Activated CD8-positive, alpha-beta T cell treated with anti-CD3 and anti-CD28 coated beads, Interleukin-2, amount 10 ng/mL, durations not matched to agents 7 days and 5 days (primary cell): ENCODE measurements at regions not wholly inside any gene's neighbourhood (a gene's known extent, or its start where the extent isn't known, plus 50 kb on each side); places are given as distances from the start of the nearest gene placed in this dataset.

ENCODE experiments used
- ATAC-seq: fragments of 150-1000 bp; cut with Tn5 transposase; one replicate; pipeline ENCODE4 v1.10.0; 2021; ENCODE audit warnings: moderate library complexity
- CTCF ChIA-PET: fragments of 350-600 bp; sonication (Branson Sonifier 250); formaldehyde crosslinking; loops from one replicate; lab custom pipeline; 2021; ENCODE audit warnings: antibody characterized with exemption; lab: Charles Lee
- POLR2A ChIA-PET: fragments of 350-600 bp; sonication (Branson Sonifier 250); formaldehyde crosslinking; loops from one replicate; lab custom pipeline; 2021; ENCODE audit warnings: antibody characterized with exemption; lab: Charles Lee
- DNase-seq: peaks from one replicate; pipeline ENCODE4 v3.0.0-alpha.2; 2020
- H3K27ac Mint-ChIP-seq: one replicate; pipeline ENCODE4 v1.8.0; 2021; ENCODE audit warnings: mild to moderate bottlenecking, mixed read lengths
- H3K27me3 Mint-ChIP-seq: one replicate; pipeline ENCODE4 v1.8.0; 2021; ENCODE audit warnings: low read depth, mixed read lengths
- H3K36me3 Mint-ChIP-seq: one replicate; pipeline ENCODE4 v1.8.0; 2021; ENCODE audit warnings: low read depth, mixed read lengths
- H3K4me1 Mint-ChIP-seq: one replicate; pipeline ENCODE4 v1.8.0; 2021; ENCODE audit warnings: low read depth, mixed read lengths
- H3K4me3 Mint-ChIP-seq: one replicate; pipeline ENCODE4 v1.8.0; 2021; ENCODE audit warnings: mild to moderate bottlenecking, mixed read lengths
- H3K9me3 Mint-ChIP-seq: one replicate; pipeline ENCODE4 v1.8.0; 2022; ENCODE audit warnings: mixed read lengths; ENCODE audit not compliant: insufficient read depth

- Mint-ChIP-seq H3K27ac (no peak overlapping the region), H3K4me3 (no peak overlapping the region), H3K27me3 (peaks cover 2% of the 10 kb centered on the region), H3K36me3 (no peaks in the 10 kb centered on the region), H3K9me3 (peaks cover 5% of the 10 kb centered on the region), H3K4me1 (no peaks in the 10 kb centered on the region)
- ATAC-seq = no peak
- ChIA-PET CTCF (no interaction called here), POLR2A (no interaction called here)
- no peak for DNase-seq
Measured at GRCh38 chr1:29436181-29436785, 200.0 kb downstream of the PTPRU start.

DNA sequence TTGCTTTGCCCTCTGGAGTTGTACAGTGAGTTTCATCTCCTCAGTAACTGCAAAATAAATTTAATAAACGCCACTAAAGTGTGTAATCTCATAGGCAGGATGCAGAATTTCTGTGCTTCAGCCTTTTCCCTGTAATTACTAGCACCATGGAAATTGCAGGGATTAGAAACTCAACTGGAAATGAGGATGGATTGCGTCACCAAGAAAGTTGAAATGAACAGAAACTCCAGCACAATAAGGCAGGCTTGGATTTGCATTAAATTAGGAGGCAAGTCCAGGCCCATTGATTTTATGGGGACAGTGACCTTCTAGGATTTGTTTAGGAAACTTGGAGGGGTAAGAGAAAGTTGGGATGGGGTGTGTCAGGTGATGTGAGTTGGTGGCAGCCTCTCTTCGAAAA, 197.5 kb downstream of the PTPRU start:
- no peak for ATAC-seq
- CTCF ChIA-PET = no interaction called here

GRCh38 chr1:29431138-29431537, 194.8 kb downstream of the PTPRU start:
- H3K36me3 Mint-ChIP-seq = no peaks in the 10 kb centered on the region
- no peak overlapping the region for H3K4me3 Mint-ChIP-seq
- no peak overlapping the region for H3K27ac Mint-ChIP-seq
- ChIA-PET CTCF (no interaction called here), POLR2A (no interaction called here)
- DNase-seq (no peak), ATAC-seq (no peak)
- H3K4me1 Mint-ChIP-seq = no peaks in the 10 kb centered on the region
- H3K27me3 Mint-ChIP-seq = no peaks in the 10 kb centered on the region
- H3K9me3 Mint-ChIP-seq = peaks cover 5% of the 10 kb centered on the region

More for the DNA sequence above, 197.5 kb downstream of the PTPRU start:
- no peaks in the 10 kb centered on the region for H3K4me1 Mint-ChIP-seq
- no peak for DNase-seq
- H3K36me3 Mint-ChIP-seq = no peaks in the 10 kb centered on the region
- no peak overlapping the region for H3K4me3 Mint-ChIP-seq
- peaks cover 5% of the 10 kb centered on the region for H3K9me3 Mint-ChIP-seq
- H3K27ac Mint-ChIP-seq = no peak overlapping the region
- POLR2A ChIA-PET = no interaction called here
- H3K27me3 Mint-ChIP-seq = peaks cover 2% of the 10 kb centered on the region

DNA sequence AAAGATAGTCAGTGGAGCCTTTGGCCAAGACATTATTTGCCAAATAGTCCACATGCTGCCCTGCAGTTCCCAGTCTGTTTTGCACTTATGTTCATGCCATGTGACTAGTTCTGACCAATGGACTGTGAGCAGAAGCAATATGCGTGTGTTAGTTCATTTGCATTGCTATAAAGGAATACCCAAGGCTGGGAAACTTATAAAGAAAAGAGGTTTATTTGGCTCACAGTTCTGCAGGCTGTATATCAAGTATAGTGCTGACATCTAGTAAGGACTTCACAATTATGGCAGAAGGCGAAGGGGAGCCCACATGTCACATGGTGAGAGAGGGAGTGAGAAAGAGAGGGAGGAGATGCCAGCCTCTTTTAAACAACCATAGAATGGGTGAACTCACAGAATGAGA, 193.3 kb downstream of the PTPRU start:
- no peak overlapping the region for H3K27ac Mint-ChIP-seq
- ChIA-PET POLR2A (no interaction called here), CTCF (no interaction called here)
- H3K4me3 Mint-ChIP-seq = no peak overlapping the region
- H3K4me1 Mint-ChIP-seq = no peaks in the 10 kb centered on the region
- no peaks in the 10 kb centered on the region for H3K27me3 Mint-ChIP-seq
- no peaks in the 10 kb centered on the region for H3K36me3 Mint-ChIP-seq
- no peak for ATAC-seq
- no peak for DNase-seq
- H3K9me3 Mint-ChIP-seq = peaks cover 5% of the 10 kb centered on the region

GRCh38 chr1:29428997-29429396, 192.7 kb downstream of the PTPRU start:
- CTCF ChIA-PET = no interaction called here
- H3K27ac Mint-ChIP-seq = no peak overlapping the region
- peaks cover 5% of the 10 kb centered on the region for H3K9me3 Mint-ChIP-seq
- no peaks in the 10 kb centered on the region for H3K27me3 Mint-ChIP-seq
- DNase-seq = no peak
- POLR2A ChIA-PET = no interaction called here
- no peaks in the 10 kb centered on the region for H3K36me3 Mint-ChIP-seq
- no peaks in the 10 kb centered on the region for H3K4me1 Mint-ChIP-seq
- no peak overlapping the region for H3K4me3 Mint-ChIP-seq
- no peak for ATAC-seq

DNA sequence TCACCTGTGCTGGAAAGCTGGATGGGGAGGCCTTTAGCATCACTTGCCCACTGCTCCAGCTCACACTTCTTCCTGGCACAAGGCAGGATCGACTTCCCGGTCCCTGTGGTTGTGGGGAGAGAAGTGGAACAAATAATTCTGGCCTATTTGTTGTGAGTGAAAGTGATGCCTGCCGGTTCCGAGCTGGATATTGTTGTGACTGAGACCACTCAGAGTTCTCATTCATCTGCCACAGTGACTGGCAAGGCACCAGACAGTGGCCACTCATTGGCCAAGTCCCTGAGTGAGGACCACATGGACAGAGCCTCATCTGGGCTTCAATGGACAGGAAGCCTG, 191.9 kb downstream of the PTPRU start:
- H3K36me3 Mint-ChIP-seq = no peaks in the 10 kb centered on the region
- ChIA-PET CTCF (no interaction called here), POLR2A (no interaction called here)
- DNase-seq (no peak), ATAC-seq (no peak)
- no peak overlapping the region for H3K4me3 Mint-ChIP-seq
- H3K27me3 Mint-ChIP-seq = peaks cover 4% of the 10 kb centered on the region
- peaks cover 5% of the 10 kb centered on the region for H3K9me3 Mint-ChIP-seq
- H3K4me1 Mint-ChIP-seq = no peaks in the 10 kb centered on the region
- no peak overlapping the region for H3K27ac Mint-ChIP-seq

- DNase-seq = no peak
- ChIA-PET CTCF (no interaction called here), POLR2A (no interaction called here)
- no peak overlapping the region for H3K27ac Mint-ChIP-seq
- H3K9me3 Mint-ChIP-seq = peaks cover 5% of the 10 kb centered on the region
- ATAC-seq = no peak
- H3K4me1 Mint-ChIP-seq = no peaks in the 10 kb centered on the region
- no peak overlapping the region for H3K4me3 Mint-ChIP-seq
- H3K27me3 Mint-ChIP-seq = peaks cover 4% of the 10 kb centered on the region
- no peaks in the 10 kb centered on the region for H3K36me3 Mint-ChIP-seq
Measured at GRCh38 chr1:29427614-29428279, 191.4 kb downstream of the PTPRU start.

DNA sequence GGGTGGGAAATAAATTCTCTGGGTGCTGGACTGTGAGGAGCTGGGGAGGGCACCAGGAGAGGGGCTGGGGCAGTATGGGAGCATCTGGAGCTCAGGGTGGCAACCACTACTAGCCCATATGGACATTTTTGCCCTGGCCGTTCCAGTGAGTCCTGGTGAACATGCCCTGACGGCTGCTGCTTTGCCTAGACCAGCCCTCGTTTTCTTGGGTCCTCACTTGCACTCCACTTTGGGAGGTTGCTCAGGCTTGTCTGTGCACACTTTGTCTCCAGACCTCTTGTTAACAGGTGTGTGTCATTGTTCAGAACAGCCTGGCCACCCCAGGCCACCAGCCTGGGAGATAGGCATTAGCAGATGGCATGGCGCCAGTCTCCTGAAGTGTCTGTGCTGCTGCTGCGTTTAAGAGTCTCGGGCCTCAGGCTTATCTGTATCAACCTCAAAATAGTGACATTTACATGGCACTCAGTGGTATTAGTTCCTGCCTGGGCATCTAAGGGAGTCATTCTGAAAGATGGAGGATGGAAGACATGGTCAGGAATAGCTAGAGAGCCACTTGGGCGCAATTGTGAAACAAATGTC, 190.5 kb downstream of the PTPRU start:
- CTCF ChIA-PET = no interaction called here
- Mint-ChIP-seq H3K4me3 (no peak overlapping the region), H3K4me1 (no peaks in the 10 kb centered on the region), H3K36me3 (no peaks in the 10 kb centered on the region), H3K9me3 (peaks cover 4% of the 10 kb centered on the region), H3K27ac (no peak overlapping the region), H3K27me3 (peaks cover 8% of the 10 kb centered on the region)
- ATAC-seq (no peak), DNase-seq (no peak)
- POLR2A ChIA-PET = no interaction called here

DNA sequence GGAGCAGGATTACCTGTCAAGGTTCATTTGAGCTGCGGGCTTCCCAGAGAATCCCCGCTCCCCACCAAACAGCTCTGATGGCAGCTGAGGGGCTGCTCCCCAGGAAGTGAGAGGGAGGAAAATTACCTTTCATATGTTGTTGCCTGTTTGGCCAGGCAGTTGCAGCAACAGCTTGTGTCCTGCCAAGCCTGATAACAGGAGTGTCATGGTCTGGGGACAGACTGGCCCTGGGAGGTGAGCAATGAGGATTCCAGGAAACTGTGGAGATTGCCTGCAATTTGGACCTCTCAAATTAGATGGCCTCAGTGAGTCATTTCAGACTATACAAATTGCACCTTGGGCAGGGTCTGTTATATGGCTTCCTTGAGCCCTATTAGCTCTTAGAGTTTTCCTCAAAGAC, 189.3 kb downstream of the PTPRU start:
- ATAC-seq = no peak
- POLR2A ChIA-PET = no interaction called here
- H3K9me3 Mint-ChIP-seq = no peaks in the 10 kb centered on the region
- no peak overlapping the region for H3K4me3 Mint-ChIP-seq
- no peak overlapping the region for H3K27ac Mint-ChIP-seq
- CTCF ChIA-PET = no interaction called here
- DNase-seq = no peak
- H3K36me3 Mint-ChIP-seq = no peaks in the 10 kb centered on the region
- H3K27me3 Mint-ChIP-seq = peaks cover 13% of the 10 kb centered on the region
- H3K4me1 Mint-ChIP-seq = no peaks in the 10 kb centered on the region

DNA sequence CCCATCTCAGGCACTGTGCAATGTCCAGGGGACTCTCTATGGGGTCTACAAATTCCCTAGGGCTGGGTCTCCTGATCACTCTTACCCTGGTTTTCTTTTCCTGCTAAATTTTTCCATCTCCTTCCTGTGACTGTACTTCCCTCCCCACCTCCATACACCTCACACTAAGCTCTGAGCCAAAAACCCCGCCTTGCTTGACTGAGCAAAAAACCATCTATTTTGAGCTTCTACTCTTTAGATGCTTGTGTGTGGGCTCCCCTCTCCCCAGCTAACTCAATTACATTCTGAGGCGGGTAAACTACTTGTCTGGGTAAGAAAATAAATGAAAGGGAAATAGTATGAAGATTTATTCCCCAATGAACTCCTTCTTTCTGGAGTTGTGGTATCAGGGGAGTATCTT, 187.9 kb downstream of the PTPRU start:
- peaks cover 13% of the 10 kb centered on the region for H3K27me3 Mint-ChIP-seq
- no peaks in the 10 kb centered on the region for H3K9me3 Mint-ChIP-seq
- no peaks in the 10 kb centered on the region for H3K4me1 Mint-ChIP-seq
- no peak overlapping the region for H3K4me3 Mint-ChIP-seq
- H3K27ac Mint-ChIP-seq = no peak overlapping the region
- DNase-seq = no peak
- ChIA-PET POLR2A (no interaction called here), CTCF (no interaction called here)
- no peaks in the 10 kb centered on the region for H3K36me3 Mint-ChIP-seq
- no peak for ATAC-seq

- no peak overlapping the region for H3K4me3 Mint-ChIP-seq
Measured at GRCh38 chr1:29420202-29420601, 183.9 kb downstream of the PTPRU start.

GRCh38 chr1:29417971-29418370, 181.6 kb downstream of the PTPRU start:
- no peaks in the 10 kb centered on the region for H3K4me1 Mint-ChIP-seq
- DNase-seq = no peak
- H3K36me3 Mint-ChIP-seq = no peaks in the 10 kb centered on the region
- CTCF ChIA-PET = no interaction called here
- no peak overlapping the region for H3K4me3 Mint-ChIP-seq
- H3K27me3 Mint-ChIP-seq = peaks cover 11% of the 10 kb centered on the region
- H3K9me3 Mint-ChIP-seq = no peaks in the 10 kb centered on the region
- no peak overlapping the region for H3K27ac Mint-ChIP-seq
- POLR2A ChIA-PET = no interaction called here
- no peak for ATAC-seq

More at GRCh38 chr1:29420202-29420601, 183.9 kb downstream of the PTPRU start:
- Mint-ChIP-seq H3K27me3 (peaks cover 13% of the 10 kb centered on the region), H3K9me3 (no peaks in the 10 kb centered on the region), H3K36me3 (no peaks in the 10 kb centered on the region), H3K4me1 (no peaks in the 10 kb centered on the region), H3K27ac (no peak overlapping the region)
- ATAC-seq = no peak
- ChIA-PET CTCF (no interaction called here), POLR2A (no interaction called here)
- no peak for DNase-seq
